ENCODE measurements at regions not wholly inside any gene's neighbourhood (a gene's known extent, or its start where the extent isn't known, plus 50 kb on each side); places are given as distances from the start of the nearest gene placed in this dataset.

DNA sequence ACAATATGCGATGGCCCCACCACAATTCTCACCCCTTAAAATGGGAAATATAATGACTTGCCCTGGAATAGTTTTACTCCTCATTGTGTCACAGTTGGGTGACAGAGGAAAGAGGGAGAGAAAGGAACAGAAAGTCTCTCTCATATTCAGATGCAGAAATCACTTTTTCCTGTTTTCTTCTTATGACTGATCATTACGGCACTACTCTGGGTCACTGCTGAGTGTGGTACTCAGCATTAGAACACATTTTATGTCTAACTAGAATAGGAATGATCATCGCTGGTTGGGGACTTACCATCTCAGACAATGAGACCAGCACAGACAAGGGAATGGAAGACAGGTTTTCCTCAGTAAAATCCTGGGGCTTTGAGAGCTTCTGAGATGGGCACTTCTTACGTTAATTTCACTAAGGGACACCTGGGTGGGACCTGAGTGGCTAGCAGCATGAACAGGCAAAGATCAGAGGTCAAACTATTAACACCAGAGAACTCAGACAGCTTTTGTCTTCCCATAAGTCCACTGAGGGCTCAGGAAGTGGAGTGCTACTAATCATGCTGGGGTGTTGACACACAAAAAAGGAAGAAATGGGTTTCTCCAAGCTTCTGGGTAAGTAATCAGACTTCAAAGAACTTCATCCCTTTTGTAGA is 54.9 kb upstream of the ARHGAP18 start:
- H3K9ac ChIP-seq: no peak overlapping the region
- H3K4me3 ChIP-seq (ENCODE audit: low read depth, low read length): no peak overlapping the region
- H2AFZ ChIP-seq: no peak overlapping the region
- no peaks in the 10 kb centered on the region for H3K79me2 ChIP-seq
- no peaks in the 10 kb centered on the region for H3K27me3 ChIP-seq (ENCODE audit: control insufficient read depth, insufficient read depth, low read length)
- no peaks in the 10 kb centered on the region for H3K36me3 ChIP-seq (ENCODE audit: control insufficient read depth, insufficient read depth, low read length)
- no peak for TF ChIP-seq CTCF (IDR thresholded peaks at IDR 0.05)
- H3K9me3 ChIP-seq (ENCODE audit: control insufficient read depth, low read length): no peaks in the 10 kb centered on the region
- H3K27ac ChIP-seq: no peak overlapping the region
- no peak overlapping the region for H3K4me2 ChIP-seq (ENCODE audit: low read length)
- H3K4me1 ChIP-seq: no peaks in the 10 kb centered on the region

- Histone ChIP-seq H3K27ac (no peak overlapping the region), H3K36me3 (ENCODE audit: control insufficient read depth, insufficient read depth, low read length) (no peaks in the 10 kb centered on the region), H3K9me3 (ENCODE audit: control insufficient read depth, low read length) (no peaks in the 10 kb centered on the region), H3K4me1 (no peaks in the 10 kb centered on the region), H3K79me2 (no peaks in the 10 kb centered on the region), H3K4me2 (ENCODE audit: low read length) (no peak overlapping the region), H3K4me3 (ENCODE audit: low read depth, low read length) (no peak overlapping the region), H2AFZ (no peak overlapping the region), H3K27me3 (ENCODE audit: control insufficient read depth, insufficient read depth, low read length) (no peaks in the 10 kb centered on the region), H3K9ac (no peak overlapping the region)
- TF ChIP-seq CTCF (IDR thresholded peaks at IDR 0.05): no peak
Measured at GRCh38 chr6:129759796-129760605, 50.0 kb upstream of the ARHGAP18 start.

Data from parathyroid adenoma (tissue), 2 donors.